A673 (cell line): ENCODE measurements at regions not wholly inside any gene's neighbourhood (a gene's known extent, or its start where the extent isn't known, plus 50 kb on each side); places are given as distances from the start of the nearest gene placed in this dataset.
A peak's percentile ranks its signal among the peaks of the same experiment; 100 is the strongest.

Experiments
- BruUV-seq: library from RNA; stranded (reverse); fragments of 400-500 nt; replicated peaks from 2 replicates; lab custom pipeline; 2021; lab: Mats Ljungman, UMichigan
- CTCF ChIA-PET: fragments of 300-600 bp; sonication (Branson Sonifier 250); formaldehyde crosslinking; loops from one replicate; lab custom pipeline; 2022; ENCODE audit warnings: antibody characterized with exemption; lab: Charles Lee
- POLR2A ChIA-PET: fragments of 300-600 bp; sonication (Branson Sonifier 250); formaldehyde crosslinking; loops from one replicate; lab custom pipeline; 2022; ENCODE audit warnings: antibody characterized with exemption; ENCODE audit not compliant: low non-redundant PET; lab: Charles Lee
- DNase-seq: peaks from one replicate; pipeline ENCODE4 v3.0.0-alpha.2; 2015; ENCODE audit warnings: low spot score
- H3K27ac ChIP-seq: fragments of 200-600 bp; sonication (generic); 2 replicates; pipeline ENCODE4 v1.5.1; 2016; ENCODE audit warnings: mixed run types, low read depth, mild to moderate bottlenecking, mixed read lengths, antibody characterized with exemption, low read length; ENCODE audit not compliant: poor library complexity, severe bottlenecking
- H3K27me3 ChIP-seq: fragments of 200-600 bp; sonication (generic); replicated peaks from 2 replicates; pipeline ENCODE4 v1.6.1; 2017; ENCODE audit warnings: mixed run types, low read depth, mild to moderate bottlenecking, mixed read lengths, antibody characterized with exemption, low read length; ENCODE audit not compliant: insufficient read depth, poor library complexity
- H3K36me3 ChIP-seq: fragments of 200-600 bp; sonication (generic); 2 replicates; pipeline ENCODE4 v1.6.1; 2016; ENCODE audit warnings: mixed run types, mild to moderate bottlenecking, mixed read lengths, antibody characterized with exemption, low read length; ENCODE audit not compliant: insufficient read depth, poor library complexity, severe bottlenecking
- H3K4me1 ChIP-seq: fragments of 200-600 bp; sonication (generic); 2 replicates; pipeline ENCODE4 v1.6.1; 2017; ENCODE audit warnings: mixed run types, mild to moderate bottlenecking, mixed read lengths, antibody characterized with exemption, low read length; ENCODE audit not compliant: insufficient read depth, poor library complexity, severe bottlenecking
- H3K4me3 ChIP-seq: fragments of 200-600 bp; sonication (generic); 2 replicates; pipeline ENCODE4 v1.5.1; 2016; ENCODE audit warnings: low read depth, mixed run types, mild to moderate bottlenecking, mixed read lengths, low read length; ENCODE audit not compliant: poor library complexity, severe bottlenecking
- H3K9me3 ChIP-seq: fragments of 200-600 bp; sonication (generic); 2 replicates; pipeline ENCODE4 v1.6.1; 2016; ENCODE audit warnings: mixed run types, low read depth, mild to moderate bottlenecking, mixed read lengths, antibody characterized with exemption, low read length; ENCODE audit not compliant: poor library complexity, severe bottlenecking
- CTCF ChIP-seq: fragments of 300-800, 200-600 bp; sonication (generic); conservative IDR thresholded peaks from 2 replicates; pipeline ENCODE4 v1.5.1; 2017; ENCODE audit warnings: low read depth, mild to moderate bottlenecking, antibody characterized with exemption, low read length, moderate library complexity, mixed read lengths
- EZH2 ChIP-seq: fragments of 200-600 bp; sonication (generic); IDR thresholded peaks from 2 replicates; pipeline ENCODE4 v1.6.1; 2017; ENCODE audit warnings: borderline replicate concordance, low read depth, mild to moderate bottlenecking, mixed read lengths, antibody characterized with exemption, low read length; ENCODE audit not compliant: poor library complexity, severe bottlenecking
- intact Hi-C: fragments of 100-400 bp; cut with micrococcal nuclease; formaldehyde crosslinking; loops from one replicate; pipeline ENCODE4 v1.10.0; 2022; ENCODE audit not compliant: unreplicated experiment

GRCh38 chr16:66162821-66163220 lies 203.7 kb upstream of the CDH5 start:
- intact Hi-C loops: loop anchor here (10.0 kb wide), 1 partner anchor 328 kb away; no protein-coding TSS in a partner anchor
- DNase-seq: no peak
- ChIA-PET CTCF (no interaction called here), POLR2A (interaction anchor here (0.7 kb wide), 1 partner anchor 955 kb away, joined by 4 read pairs; no protein-coding TSS in a partner anchor)
- BruUV-seq: no TSS peak
- H3K36me3 ChIP-seq: no peaks in the 10 kb centered on the region
- H3K9me3 ChIP-seq: no peaks in the 10 kb centered on the region
- H3K27ac ChIP-seq: no peak overlapping the region
- TF ChIP-seq CTCF (no peak), EZH2 (no peak)
- no peaks in the 10 kb centered on the region for H3K4me1 ChIP-seq
- no peaks in the 10 kb centered on the region for H3K27me3 ChIP-seq
- no peak overlapping the region for H3K4me3 ChIP-seq

- Histone ChIP-seq H3K36me3 (no peaks in the 10 kb centered on the region), H3K4me1 (no peaks in the 10 kb centered on the region), H3K27me3 (no peaks in the 10 kb centered on the region), H3K4me3 (no peak overlapping the region), H3K9me3 (no peaks in the 10 kb centered on the region), H3K27ac (no peak overlapping the region)
- ChIA-PET CTCF (no interaction called here), POLR2A (interaction anchor here (0.5 to 0.7 kb wide), 2 partner anchors 44 to 956 kb away, joined by 3 to 4 read pairs; no protein-coding TSS in a partner anchor)
- no TSS peak for BruUV-seq
- intact Hi-C loops: loop anchor here (10.0 kb wide), 1 partner anchor 327 kb away; no protein-coding TSS in a partner anchor
- no peak for TF ChIP-seq CTCF
- no peak for TF ChIP-seq EZH2
- peak; percentile 35 for DNase-seq
Measured at GRCh38 chr16:66161942-66162341, 204.5 kb upstream of the CDH5 start.

GRCh38 chr16:66161269-66161668 lies 205.2 kb upstream of the CDH5 start:
- H3K27me3 ChIP-seq: no peaks in the 10 kb centered on the region
- H3K9me3 ChIP-seq: no peaks in the 10 kb centered on the region
- intact Hi-C loops: loop anchor here (10.0 kb wide), 1 partner anchor 326 kb away; no protein-coding TSS in a partner anchor
- no peak for TF ChIP-seq EZH2
- no peak for TF ChIP-seq CTCF
- H3K4me3 ChIP-seq: no peak overlapping the region
- POLR2A ChIA-PET: interaction anchor here (0.5 kb wide), 1 partner anchor 44 kb away, joined by 3 read pairs; no protein-coding TSS in a partner anchor
- CTCF ChIA-PET: no interaction called here
- no TSS peak for BruUV-seq
- no peak overlapping the region for H3K27ac ChIP-seq
- DNase-seq: no peak
- no peaks in the 10 kb centered on the region for H3K4me1 ChIP-seq
- H3K36me3 ChIP-seq: no peaks in the 10 kb centered on the region
